ENCODE measurements at regions not wholly inside any gene's neighbourhood (a gene's known extent, or its start where the extent isn't known, plus 50 kb on each side); places are given as distances from the start of the nearest gene placed in this dataset.

DNA sequence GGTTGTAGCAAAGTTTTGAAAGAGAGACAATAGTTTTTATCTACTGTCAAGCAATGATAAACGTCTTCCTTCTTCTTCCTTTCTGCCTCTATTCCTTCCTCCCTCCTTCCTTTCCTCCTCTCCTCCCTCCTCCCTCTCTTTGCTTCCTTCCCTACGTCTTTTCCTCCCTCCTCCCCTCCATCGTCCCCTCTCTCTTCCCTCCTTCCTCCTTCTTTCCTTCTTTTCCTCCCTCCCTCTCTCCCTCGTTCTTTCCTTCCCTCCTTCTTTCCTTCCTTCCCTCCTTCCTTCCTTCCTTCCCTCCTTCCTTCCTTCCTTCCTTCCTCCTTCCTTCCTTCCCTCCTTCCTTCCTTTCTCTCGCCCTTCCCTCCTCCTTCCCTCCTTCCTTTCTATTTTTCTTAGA is 82.8 kb upstream of the KCNA1 start:
- Histone ChIP-seq H3K4me3 (ENCODE audit: low read length in 3 of 3) (no peak overlapping the region), H3K27ac (ENCODE audit: low read depth in 2 of 2, low read length in 2 of 2) (no peak overlapping the region), H3K27me3 (ENCODE audit: control insufficient read depth, insufficient read depth, low read length) (no peaks in the 10 kb centered on the region), H3K36me3 (ENCODE audit: control insufficient read depth in 2 of 3, insufficient read depth in 3 of 3, low read length in 3 of 3) (no peaks in the 10 kb centered on the region), H3K4me1 (ENCODE audit: control insufficient read depth in 2 of 3, insufficient read depth in 2 of 3, low read depth in 1 of 3, low read length in 3 of 3) (peaks cover 0 to 2% (median 0%) of the 10 kb centered on the region in 3 donors), H3K9me3 (ENCODE audit: control insufficient read depth in 2 of 3, insufficient read depth in 1 of 3, low read length in 3 of 3) (no peaks in the 10 kb centered on the region), H3K9ac (ENCODE audit: low read length in 3 of 3) (no peak overlapping the region)
- TF ChIP-seq, protein P1, sequence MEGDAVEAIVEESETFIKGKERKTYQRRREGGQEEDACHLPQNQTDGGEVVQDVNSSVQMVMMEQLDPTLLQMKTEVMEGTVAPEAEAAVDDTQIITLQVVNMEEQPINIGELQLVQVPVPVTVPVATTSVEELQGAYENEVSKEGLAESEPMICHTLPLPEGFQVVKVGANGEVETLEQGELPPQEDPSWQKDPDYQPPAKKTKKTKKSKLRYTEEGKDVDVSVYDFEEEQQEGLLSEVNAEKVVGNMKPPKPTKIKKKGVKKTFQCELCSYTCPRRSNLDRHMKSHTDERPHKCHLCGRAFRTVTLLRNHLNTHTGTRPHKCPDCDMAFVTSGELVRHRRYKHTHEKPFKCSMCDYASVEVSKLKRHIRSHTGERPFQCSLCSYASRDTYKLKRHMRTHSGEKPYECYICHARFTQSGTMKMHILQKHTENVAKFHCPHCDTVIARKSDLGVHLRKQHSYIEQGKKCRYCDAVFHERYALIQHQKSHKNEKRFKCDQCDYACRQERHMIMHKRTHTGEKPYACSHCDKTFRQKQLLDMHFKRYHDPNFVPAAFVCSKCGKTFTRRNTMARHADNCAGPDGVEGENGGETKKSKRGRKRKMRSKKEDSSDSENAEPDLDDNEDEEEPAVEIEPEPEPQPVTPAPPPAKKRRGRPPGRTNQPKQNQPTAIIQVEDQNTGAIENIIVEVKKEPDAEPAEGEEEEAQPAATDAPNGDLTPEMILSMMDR (IDR thresholded peaks at IDR 0.05; ENCODE audit: borderline replicate concordance, extremely low read depth, insufficient read depth): no peak
- DNase-seq (no peak), FAIRE-seq (no peak)
- intact Hi-C loops (cut with DNase I): no loop called here

DNA sequence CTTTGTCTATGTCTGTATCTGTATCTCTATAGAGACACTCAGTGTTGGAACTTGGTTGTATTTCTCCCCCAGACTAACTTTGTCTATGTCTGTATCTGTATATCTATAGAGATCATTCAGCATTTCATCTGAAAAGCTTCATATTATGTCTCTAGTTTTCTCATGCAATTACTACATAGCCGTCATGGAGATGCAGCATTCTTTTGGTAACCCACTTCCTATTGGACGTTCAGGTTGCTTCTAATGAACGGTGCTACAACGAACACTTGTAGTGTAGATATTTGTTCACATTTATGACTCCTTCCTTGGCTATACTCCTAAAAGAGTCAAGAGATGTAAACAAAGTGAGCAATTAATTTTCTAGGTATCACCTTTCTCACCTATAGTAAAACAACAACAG is 81.5 kb upstream of the KCNA1 start:
- Histone ChIP-seq H3K4me1 (ENCODE audit: control insufficient read depth in 2 of 3, insufficient read depth in 2 of 3, low read depth in 1 of 3, low read length in 3 of 3) (peaks cover 0 to 2% (median 0%) of the 10 kb centered on the region in 3 donors), H3K4me3 (ENCODE audit: low read length in 3 of 3) (no peak overlapping the region), H3K36me3 (ENCODE audit: control insufficient read depth in 2 of 3, insufficient read depth in 3 of 3, low read length in 3 of 3) (no peaks in the 10 kb centered on the region), H3K27me3 (ENCODE audit: control insufficient read depth, insufficient read depth, low read length) (no peaks in the 10 kb centered on the region), H3K9ac (ENCODE audit: low read length in 3 of 3) (no peak overlapping the region), H3K27ac (ENCODE audit: low read depth in 2 of 2, low read length in 2 of 2) (no peak overlapping the region), H3K9me3 (ENCODE audit: control insufficient read depth in 2 of 3, insufficient read depth in 1 of 3, low read length in 3 of 3) (peaks cover 0 to 3% (median under 1%) of the 10 kb centered on the region in 3 donors)
- DNase-seq: no peak
- intact Hi-C loops (cut with DNase I): no loop called here
- no peak for FAIRE-seq
- TF ChIP-seq, protein P1 (IDR thresholded peaks at IDR 0.05; ENCODE audit: borderline replicate concordance, extremely low read depth, insufficient read depth): no peak

DNA sequence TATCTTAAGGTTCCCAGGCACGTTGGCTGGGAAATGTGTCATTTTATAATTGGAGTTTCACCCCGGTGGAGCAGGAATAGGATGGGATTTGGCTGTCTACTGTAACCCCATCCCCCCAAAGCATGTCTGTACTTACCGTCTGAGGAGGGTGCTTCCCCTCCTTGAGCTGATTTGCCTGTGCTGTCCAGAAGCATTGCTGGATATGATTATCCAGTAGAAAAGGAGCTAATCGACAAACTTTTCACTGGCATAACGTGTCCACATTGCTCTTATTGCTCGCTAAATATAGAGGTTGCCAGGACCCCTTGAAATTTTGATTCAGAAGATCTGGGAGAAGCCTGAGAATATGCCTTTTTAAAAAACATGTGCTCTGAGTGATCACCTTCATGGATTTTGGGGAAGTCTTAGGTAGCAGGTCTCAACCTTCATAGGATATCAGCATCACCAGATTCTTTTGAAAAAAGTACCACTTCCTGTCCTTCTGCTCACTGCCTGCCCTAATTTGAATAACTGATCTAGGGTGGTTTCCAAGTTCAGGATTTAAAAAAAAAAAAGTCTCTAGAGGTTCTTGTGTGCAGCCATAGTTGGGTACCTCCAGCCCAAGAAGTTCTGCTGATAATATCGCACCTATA is 80.4 kb upstream of the KCNA1 start:
- H3K27ac ChIP-seq (ENCODE audit: low read depth in 2 of 2, low read length in 2 of 2): no peak overlapping the region
- FAIRE-seq: no peak

More for the DNA sequence above, 80.4 kb upstream of the KCNA1 start:
- Histone ChIP-seq H3K4me1 (ENCODE audit: control insufficient read depth in 2 of 3, insufficient read depth in 2 of 3, low read depth in 1 of 3, low read length in 3 of 3) (peaks cover 0 to 2% (median 0%) of the 10 kb centered on the region in 3 donors), H3K4me3 (ENCODE audit: low read length in 3 of 3) (no peak overlapping the region), H3K36me3 (ENCODE audit: control insufficient read depth in 2 of 3, insufficient read depth in 3 of 3, low read length in 3 of 3) (no peaks in the 10 kb centered on the region), H3K9ac (ENCODE audit: low read length in 3 of 3) (no peak overlapping the region), H3K9me3 (ENCODE audit: control insufficient read depth in 2 of 3, insufficient read depth in 1 of 3, low read length in 3 of 3) (peaks cover 0 to 6% (median 4%) of the 10 kb centered on the region in 3 donors), H3K27me3 (ENCODE audit: control insufficient read depth, insufficient read depth, low read length) (no peaks in the 10 kb centered on the region)
- intact Hi-C loops (cut with DNase I): no loop called here
- TF ChIP-seq, protein P1 (IDR thresholded peaks at IDR 0.05; ENCODE audit: borderline replicate concordance, extremely low read depth, insufficient read depth): no peak
- no peak for DNase-seq

Measured in kidney (tissue), 13 donors.